ENCODE measurements at regions not wholly inside any gene's neighbourhood (a gene's known extent, or its start where the extent isn't known, plus 50 kb on each side); places are given as distances from the start of the nearest gene placed in this dataset.

DNA sequence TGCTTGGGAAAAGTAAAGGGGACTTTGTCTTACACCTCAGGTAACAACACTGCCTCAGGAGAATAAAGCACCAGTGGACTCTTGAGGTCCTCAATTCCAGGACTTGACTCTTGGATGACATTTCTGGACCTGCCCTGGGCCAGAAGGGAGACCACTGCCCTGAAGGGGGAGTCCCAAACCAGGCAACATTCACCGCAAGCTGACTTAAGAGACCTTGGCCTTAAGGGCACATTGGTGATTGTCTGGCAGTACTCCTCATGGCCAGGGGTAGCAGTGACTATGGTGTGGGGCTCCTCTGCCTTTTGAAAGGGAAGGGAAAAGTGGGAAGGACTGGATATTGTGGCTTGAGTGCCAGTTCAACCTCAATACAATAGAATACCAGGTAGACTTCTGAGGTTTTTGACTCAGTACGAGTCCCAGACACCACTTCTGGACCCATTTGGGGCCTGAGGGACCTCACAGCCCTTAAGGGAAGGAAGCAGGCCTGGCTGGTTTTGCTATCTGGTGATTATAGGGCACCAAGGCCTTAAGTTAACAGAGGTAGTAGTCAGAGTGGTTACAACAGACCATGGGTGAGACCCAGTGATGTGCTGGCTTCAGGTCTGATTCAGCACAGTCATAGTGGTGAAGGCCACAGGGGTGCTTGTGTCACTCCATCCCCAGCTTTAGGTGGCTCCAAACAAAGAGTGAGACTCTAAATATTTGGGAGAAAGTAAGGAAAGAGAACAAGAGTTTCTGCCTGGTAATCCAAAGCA, 121.2 kb upstream of the TET2 start:
- H3K27ac ChIP-seq (ENCODE audit: extremely low read depth, low read depth, low read length) = no peak overlapping the region

GRCh38 chr4:105036991-105037390, 109.7 kb upstream of the TET2 start:
- POLR2A ChIA-PET = no interaction called here

More for the DNA sequence above, 121.2 kb upstream of the TET2 start:
- no peaks in the 10 kb centered on the region for H3K9me3 ChIP-seq (ENCODE audit: control insufficient read depth, insufficient read depth, low read depth, low read length)
- ChIA-PET POLR2A (no interaction called here), CTCF (no interaction called here)
- no peaks in the 10 kb centered on the region for H3K36me3 ChIP-seq (ENCODE audit: control insufficient read depth in 2 of 2, insufficient read depth in 1 of 2, low read length in 2 of 2)
- no peaks in the 10 kb centered on the region for H3K4me1 ChIP-seq (ENCODE audit: control insufficient read depth, insufficient read depth, low read length)
- TF ChIP-seq ZNF449 (tag by site-specific recombination; IDR thresholded peaks at IDR 0.05) (no peak), ZNF707 (tag by site-specific recombination; IDR thresholded peaks at IDR 0.05) (no peak), ZNF280D (tag by site-specific recombination; IDR thresholded peaks at IDR 0.05) (no peak)
- H3K4me3 ChIP-seq (ENCODE audit: low read depth, low read length) = no peak overlapping the region

DNA sequence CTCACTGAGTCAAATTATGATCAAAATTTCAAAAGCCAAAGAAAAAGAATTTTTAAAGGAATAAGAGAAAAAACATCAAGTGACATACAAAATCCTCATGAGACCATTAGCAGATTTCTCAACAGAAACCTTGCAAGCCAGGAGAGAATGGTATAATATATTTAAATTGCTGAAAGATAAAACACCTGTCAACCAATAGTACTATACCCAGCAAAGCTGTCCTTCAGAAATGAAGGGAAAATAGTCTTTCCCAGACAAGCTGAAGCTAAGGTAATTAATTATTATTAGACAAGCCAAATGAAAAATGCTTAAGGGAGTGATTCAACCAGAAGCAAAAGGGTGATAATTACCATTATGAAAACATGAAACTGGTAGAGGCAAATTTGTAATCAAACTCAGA, 104.2 kb upstream of the TET2 start:
- TF ChIP-seq SETDB1 (IDR thresholded peaks at IDR 0.05; ENCODE audit: insufficient read length, low read length) (peak; percentile 72), SCRT2 (tag by site-specific recombination; IDR thresholded peaks at IDR 0.05) (no peak), ZNF560 (tag by site-specific recombination; IDR thresholded peaks at IDR 0.05; ENCODE audit: borderline replicate concordance) (no peak)
- Histone ChIP-seq H3K36me3 (ENCODE audit: control insufficient read depth in 2 of 2, insufficient read depth in 1 of 2, low read length in 2 of 2) (no peaks in the 10 kb centered on the region), H3K27ac (ENCODE audit: extremely low read depth, low read depth, low read length) (no peak overlapping the region), H3K4me3 (ENCODE audit: low read depth, low read length) (no peak overlapping the region), H3K4me1 (ENCODE audit: control insufficient read depth, insufficient read depth, low read length) (no peaks in the 10 kb centered on the region), H3K9me3 (ENCODE audit: control insufficient read depth, insufficient read depth, low read depth, low read length) (no peaks in the 10 kb centered on the region)
- POLR2A ChIA-PET = no interaction called here
- CTCF ChIA-PET = no interaction called here

More at GRCh38 chr4:105036991-105037390, 109.7 kb upstream of the TET2 start:
- H3K9me3 ChIP-seq (ENCODE audit: control insufficient read depth, insufficient read depth, low read depth, low read length) = no peaks in the 10 kb centered on the region
- H3K36me3 ChIP-seq (ENCODE audit: control insufficient read depth in 2 of 2, insufficient read depth in 1 of 2, low read length in 2 of 2) = no peaks in the 10 kb centered on the region
- H3K4me1 ChIP-seq (ENCODE audit: control insufficient read depth, insufficient read depth, low read length) = no peaks in the 10 kb centered on the region
- H3K4me3 ChIP-seq (ENCODE audit: low read depth, low read length) = no peak overlapping the region
- H3K27ac ChIP-seq (ENCODE audit: extremely low read depth, low read depth, low read length) = no peak overlapping the region
- CTCF ChIA-PET = no interaction called here
- TF ChIP-seq, protein P1, sequence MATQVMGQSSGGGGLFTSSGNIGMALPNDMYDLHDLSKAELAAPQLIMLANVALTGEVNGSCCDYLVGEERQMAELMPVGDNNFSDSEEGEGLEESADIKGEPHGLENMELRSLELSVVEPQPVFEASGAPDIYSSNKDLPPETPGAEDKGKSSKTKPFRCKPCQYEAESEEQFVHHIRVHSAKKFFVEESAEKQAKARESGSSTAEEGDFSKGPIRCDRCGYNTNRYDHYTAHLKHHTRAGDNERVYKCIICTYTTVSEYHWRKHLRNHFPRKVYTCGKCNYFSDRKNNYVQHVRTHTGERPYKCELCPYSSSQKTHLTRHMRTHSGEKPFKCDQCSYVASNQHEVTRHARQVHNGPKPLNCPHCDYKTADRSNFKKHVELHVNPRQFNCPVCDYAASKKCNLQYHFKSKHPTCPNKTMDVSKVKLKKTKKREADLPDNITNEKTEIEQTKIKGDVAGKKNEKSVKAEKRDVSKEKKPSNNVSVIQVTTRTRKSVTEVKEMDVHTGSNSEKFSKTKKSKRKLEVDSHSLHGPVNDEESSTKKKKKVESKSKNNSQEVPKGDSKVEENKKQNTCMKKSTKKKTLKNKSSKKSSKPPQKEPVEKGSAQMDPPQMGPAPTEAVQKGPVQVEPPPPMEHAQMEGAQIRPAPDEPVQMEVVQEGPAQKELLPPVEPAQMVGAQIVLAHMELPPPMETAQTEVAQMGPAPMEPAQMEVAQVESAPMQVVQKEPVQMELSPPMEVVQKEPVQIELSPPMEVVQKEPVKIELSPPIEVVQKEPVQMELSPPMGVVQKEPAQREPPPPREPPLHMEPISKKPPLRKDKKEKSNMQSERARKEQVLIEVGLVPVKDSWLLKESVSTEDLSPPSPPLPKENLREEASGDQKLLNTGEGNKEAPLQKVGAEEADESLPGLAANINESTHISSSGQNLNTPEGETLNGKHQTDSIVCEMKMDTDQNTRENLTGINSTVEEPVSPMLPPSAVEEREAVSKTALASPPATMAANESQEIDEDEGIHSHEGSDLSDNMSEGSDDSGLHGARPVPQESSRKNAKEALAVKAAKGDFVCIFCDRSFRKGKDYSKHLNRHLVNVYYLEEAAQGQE (tag by site-specific recombination; IDR thresholded peaks at IDR 0.05) = 0 out of 2 replicates have a peak, but pooled peaks have one; percentile 51
- no peak for TF ChIP-seq IKZF3 (tag by site-specific recombination; IDR thresholded peaks at IDR 0.05)

- Histone ChIP-seq H3K36me3 (ENCODE audit: control insufficient read depth in 2 of 2, insufficient read depth in 1 of 2, low read length in 2 of 2) (no peaks in the 10 kb centered on the region), H3K27ac (ENCODE audit: extremely low read depth, low read depth, low read length) (no peak overlapping the region), H3K4me3 (ENCODE audit: low read depth, low read length) (no peak overlapping the region), H3K4me1 (ENCODE audit: control insufficient read depth, insufficient read depth, low read length) (no peaks in the 10 kb centered on the region), H3K9me3 (ENCODE audit: control insufficient read depth, insufficient read depth, low read depth, low read length) (no peaks in the 10 kb centered on the region)
- ChIA-PET CTCF (no interaction called here), POLR2A (no interaction called here)
- TF ChIP-seq ZNF792 (tag by site-specific recombination; IDR thresholded peaks at IDR 0.05) = no peak
- no peak for TF ChIP-seq ZNF704 (tag by site-specific recombination; IDR thresholded peaks at IDR 0.05)
- no peak for TF ChIP-seq ZNF404 (tag by site-specific recombination; IDR thresholded peaks at IDR 0.05)
- TF ChIP-seq ZNF211 (tag by site-specific recombination; IDR thresholded peaks at IDR 0.05; ENCODE audit: low read depth) = no peak
- TF ChIP-seq, protein P2, sequence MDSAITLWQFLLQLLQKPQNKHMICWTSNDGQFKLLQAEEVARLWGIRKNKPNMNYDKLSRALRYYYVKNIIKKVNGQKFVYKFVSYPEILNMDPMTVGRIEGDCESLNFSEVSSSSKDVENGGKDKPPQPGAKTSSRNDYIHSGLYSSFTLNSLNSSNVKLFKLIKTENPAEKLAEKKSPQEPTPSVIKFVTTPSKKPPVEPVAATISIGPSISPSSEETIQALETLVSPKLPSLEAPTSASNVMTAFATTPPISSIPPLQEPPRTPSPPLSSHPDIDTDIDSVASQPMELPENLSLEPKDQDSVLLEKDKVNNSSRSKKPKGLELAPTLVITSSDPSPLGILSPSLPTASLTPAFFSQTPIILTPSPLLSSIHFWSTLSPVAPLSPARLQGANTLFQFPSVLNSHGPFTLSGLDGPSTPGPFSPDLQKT (IDR thresholded peaks at IDR 0.05; ENCODE audit: borderline replicate concordance, low read depth, low read length) = no peak
- no peak for TF ChIP-seq FEZF1 (tag by site-specific recombination; IDR thresholded peaks at IDR 0.05)
- TF ChIP-seq ZNF362 (tag by site-specific recombination; IDR thresholded peaks at IDR 0.05) = no peak
These were observed 95.8 kb upstream of the TET2 start for GRCh38 chr4:105050896-105051295.

All from HEK293 (cell line).